ENCODE measurements at regions not wholly inside any gene's neighbourhood (a gene's known extent, or its start where the extent isn't known, plus 50 kb on each side); places are given as distances from the start of the nearest gene placed in this dataset.

DNA sequence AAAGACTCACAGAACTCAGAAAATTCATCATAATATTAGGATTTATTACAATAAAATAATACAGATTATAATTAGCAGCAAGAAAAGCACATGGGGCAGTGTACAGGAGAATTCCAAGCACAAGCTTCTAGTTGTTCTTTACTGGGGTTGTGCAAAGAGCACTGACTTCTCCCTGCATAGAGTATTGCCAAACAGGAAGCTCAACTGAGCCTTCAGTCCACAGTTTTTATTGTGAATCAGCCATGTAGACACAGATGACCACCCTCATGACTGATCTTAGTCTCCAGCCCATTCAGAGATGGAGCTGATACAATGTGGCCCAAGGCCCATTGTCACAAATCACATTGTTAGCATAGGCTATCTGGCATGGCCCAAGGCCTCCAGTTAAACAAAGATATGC, 798.9 kb downstream of the KCNA4 start:
- Histone ChIP-seq H3K4me3 (no peak overlapping the region), H3K9me3 (no peaks in the 10 kb centered on the region), H3K27me3 (no peaks in the 10 kb centered on the region), H3K27ac (no peak overlapping the region), H3K4me1 (no peaks in the 10 kb centered on the region), H3K36me3 (no peaks in the 10 kb centered on the region)
- in situ Hi-C loops (cut with MboI; ENCODE audit: low sequenced_read_pairs in 4 of 4) = no loop called here
- intact Hi-C loops (cut with DNase I; ENCODE audit: low total_unique reads) = no loop called here
- DNase-seq = no peak
- no peak for TF ChIP-seq POLR2A (IDR thresholded peaks at IDR 0.05)
- TF ChIP-seq, protein P1, sequence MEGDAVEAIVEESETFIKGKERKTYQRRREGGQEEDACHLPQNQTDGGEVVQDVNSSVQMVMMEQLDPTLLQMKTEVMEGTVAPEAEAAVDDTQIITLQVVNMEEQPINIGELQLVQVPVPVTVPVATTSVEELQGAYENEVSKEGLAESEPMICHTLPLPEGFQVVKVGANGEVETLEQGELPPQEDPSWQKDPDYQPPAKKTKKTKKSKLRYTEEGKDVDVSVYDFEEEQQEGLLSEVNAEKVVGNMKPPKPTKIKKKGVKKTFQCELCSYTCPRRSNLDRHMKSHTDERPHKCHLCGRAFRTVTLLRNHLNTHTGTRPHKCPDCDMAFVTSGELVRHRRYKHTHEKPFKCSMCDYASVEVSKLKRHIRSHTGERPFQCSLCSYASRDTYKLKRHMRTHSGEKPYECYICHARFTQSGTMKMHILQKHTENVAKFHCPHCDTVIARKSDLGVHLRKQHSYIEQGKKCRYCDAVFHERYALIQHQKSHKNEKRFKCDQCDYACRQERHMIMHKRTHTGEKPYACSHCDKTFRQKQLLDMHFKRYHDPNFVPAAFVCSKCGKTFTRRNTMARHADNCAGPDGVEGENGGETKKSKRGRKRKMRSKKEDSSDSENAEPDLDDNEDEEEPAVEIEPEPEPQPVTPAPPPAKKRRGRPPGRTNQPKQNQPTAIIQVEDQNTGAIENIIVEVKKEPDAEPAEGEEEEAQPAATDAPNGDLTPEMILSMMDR (IDR thresholded peaks at IDR 0.05 in 4 of 5, conservative IDR thresholded peaks at IDR 0.05 in 1 of 5) = no peak
- ATAC-seq = no peak

DNA sequence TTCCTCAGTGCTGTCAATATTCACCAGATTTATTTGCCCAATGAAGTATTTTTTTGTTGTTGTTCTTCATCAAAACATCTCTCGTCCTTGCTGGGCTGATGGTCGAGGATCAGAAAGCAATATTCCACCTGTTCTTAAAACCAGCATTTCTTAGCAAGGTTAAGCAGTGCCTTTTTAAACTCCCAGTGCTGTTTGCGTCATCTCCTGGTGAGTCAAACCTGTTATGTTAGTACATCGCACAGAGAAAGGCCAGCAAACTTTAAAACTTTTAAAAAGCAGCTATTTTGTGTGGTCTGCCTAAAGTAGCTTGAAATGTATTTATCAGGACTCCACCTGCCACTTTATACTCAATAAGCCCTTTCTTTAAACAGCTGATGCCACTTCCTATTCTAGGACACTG, 802.0 kb downstream of the KCNA4 start:
- intact Hi-C loops (cut with DNase I; ENCODE audit: low total_unique reads) (no loop called here), in situ Hi-C loops (cut with MboI; ENCODE audit: low sequenced_read_pairs in 4 of 4) (no loop called here)
- no peak overlapping the region for H3K4me3 ChIP-seq
- TF ChIP-seq, protein P1 (IDR thresholded peaks at IDR 0.05 in 4 of 5, conservative IDR thresholded peaks at IDR 0.05 in 1 of 5) = no peak
- no peak for TF ChIP-seq POLR2A (IDR thresholded peaks at IDR 0.05)
- no peaks in the 10 kb centered on the region for H3K36me3 ChIP-seq
- H3K4me1 ChIP-seq = no peaks in the 10 kb centered on the region
- H3K27me3 ChIP-seq = no peaks in the 10 kb centered on the region
- ATAC-seq = no peak
- no peak for DNase-seq
- H3K27ac ChIP-seq = no peak overlapping the region
- no peaks in the 10 kb centered on the region for H3K9me3 ChIP-seq

DNA sequence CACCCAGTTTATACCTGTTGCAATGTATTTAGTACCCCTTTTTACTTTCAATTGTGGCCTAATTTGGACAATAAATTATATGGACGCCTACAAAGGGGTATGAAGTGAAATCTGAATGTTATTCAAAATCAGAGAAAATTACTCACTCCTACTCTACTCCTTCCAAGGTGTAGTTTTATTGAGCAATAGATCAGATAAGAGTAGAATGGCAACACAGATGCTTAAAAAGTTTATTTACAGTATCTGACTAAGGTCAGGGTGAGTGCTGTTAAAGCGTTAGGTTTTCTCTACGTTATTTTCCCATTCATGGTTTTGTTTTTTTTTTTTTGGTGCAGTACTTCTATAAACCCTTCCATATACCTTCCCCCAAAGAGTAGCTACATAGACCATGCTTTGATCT, 805.6 kb downstream of the KCNA4 start:
- intact Hi-C loops (cut with DNase I; ENCODE audit: low total_unique reads) = no loop called here
- Histone ChIP-seq H3K27ac (no peak overlapping the region), H3K4me3 (no peak overlapping the region), H3K4me1 (no peaks in the 10 kb centered on the region), H3K36me3 (no peaks in the 10 kb centered on the region), H3K9me3 (no peaks in the 10 kb centered on the region), H3K27me3 (no peaks in the 10 kb centered on the region)
- in situ Hi-C loops (cut with MboI; ENCODE audit: low sequenced_read_pairs in 4 of 4) = no loop called here
- TF ChIP-seq, protein P1 (IDR thresholded peaks at IDR 0.05 in 4 of 5, conservative IDR thresholded peaks at IDR 0.05 in 1 of 5) = no peak
- no peak for TF ChIP-seq POLR2A (IDR thresholded peaks at IDR 0.05)
- DNase-seq = no peak
- ATAC-seq = no peak

DNA sequence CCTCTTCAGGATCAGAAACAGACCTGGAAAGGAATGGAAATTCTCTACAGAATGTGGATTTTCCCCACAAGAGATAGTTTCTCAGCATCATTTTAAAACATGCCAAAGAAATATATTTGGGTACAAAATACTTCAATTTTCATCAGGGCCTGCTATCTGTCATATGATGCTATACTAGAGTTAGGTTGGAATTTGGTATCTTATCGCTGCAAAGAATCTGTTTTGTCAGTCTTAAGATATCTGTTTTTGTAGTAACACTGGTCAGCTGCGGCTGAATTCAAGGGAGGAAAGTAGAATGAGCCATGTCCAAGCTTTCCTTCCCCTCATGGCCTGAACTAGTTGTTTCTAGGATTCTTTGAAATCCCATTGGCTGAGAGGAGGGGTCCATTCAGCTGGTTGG, 806.4 kb downstream of the KCNA4 start:
- Histone ChIP-seq H3K4me1 (no peaks in the 10 kb centered on the region), H3K4me3 (no peak overlapping the region), H3K27ac (no peak overlapping the region), H3K9me3 (no peaks in the 10 kb centered on the region), H3K27me3 (no peaks in the 10 kb centered on the region), H3K36me3 (no peaks in the 10 kb centered on the region)
- TF ChIP-seq POLR2A (IDR thresholded peaks at IDR 0.05) = no peak
- TF ChIP-seq, protein P1 (IDR thresholded peaks at IDR 0.05 in 4 of 5, conservative IDR thresholded peaks at IDR 0.05 in 1 of 5) = no peak
- intact Hi-C loops (cut with DNase I; ENCODE audit: low total_unique reads) = no loop called here
- DNase-seq (no peak), ATAC-seq (no peak)
- in situ Hi-C loops (cut with MboI; ENCODE audit: low sequenced_read_pairs in 4 of 4) = no loop called here

DNA sequence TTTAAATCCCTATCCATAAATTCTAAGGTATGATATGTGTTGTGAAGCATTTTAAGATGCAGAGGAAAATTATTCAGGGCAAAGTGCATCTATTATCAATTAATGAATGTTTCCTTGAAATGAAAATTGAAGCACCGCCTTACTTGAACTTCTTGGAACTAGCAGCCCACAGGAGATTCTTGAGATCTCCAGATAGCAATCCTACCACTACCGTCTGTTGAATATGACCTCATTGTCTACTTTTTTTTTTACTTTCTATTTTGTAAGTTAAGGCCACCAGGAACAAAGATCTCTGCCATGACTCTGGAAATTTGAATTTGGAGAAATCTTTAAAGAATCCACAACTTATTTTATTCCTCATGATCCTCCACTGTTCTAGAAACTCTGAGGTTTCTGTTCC, 808.7 kb downstream of the KCNA4 start:
- H3K4me1 ChIP-seq = no peaks in the 10 kb centered on the region
- no peak overlapping the region for H3K4me3 ChIP-seq
- H3K27me3 ChIP-seq = no peaks in the 10 kb centered on the region
- ATAC-seq = no peak
- no peak overlapping the region for H3K27ac ChIP-seq
- intact Hi-C loops (cut with DNase I; ENCODE audit: low total_unique reads) = no loop called here
- no peak for DNase-seq
- H3K36me3 ChIP-seq = no peaks in the 10 kb centered on the region
- TF ChIP-seq, protein P1 (IDR thresholded peaks at IDR 0.05 in 4 of 5, conservative IDR thresholded peaks at IDR 0.05 in 1 of 5) = no peak
- no peak for TF ChIP-seq POLR2A (IDR thresholded peaks at IDR 0.05)
- H3K9me3 ChIP-seq = no peaks in the 10 kb centered on the region
- in situ Hi-C loops (cut with MboI; ENCODE audit: low sequenced_read_pairs in 4 of 4) = no loop called here
